HCT116 (cell line): ENCODE measurements at regions not wholly inside any gene's neighbourhood (a gene's known extent, or its start where the extent isn't known, plus 50 kb on each side); places are given as distances from the start of the nearest gene placed in this dataset.

Experiments used
- ATAC-seq: fragments of 200-7000 bp; cut with Tn5 transposase; 2 replicates; pipeline ENCODE4 v1.9.1; 2020; ENCODE audit warnings: mild to moderate bottlenecking, moderate library complexity
- BruUV-seq: library from RNA; stranded (reverse); fragments of 400-500 nt; replicated peaks from 2 replicates; lab custom pipeline; 2021; lab: Mats Ljungman, UMichigan
- CTCF ChIA-PET: fragments of 300-600 bp; sonication (Branson Sonifier 250); formaldehyde crosslinking; loops from one replicate; lab custom pipeline; 2021; ENCODE audit warnings: antibody characterized with exemption; lab: Charles Lee
- POLR2A ChIA-PET: fragments of 300-600, 350-600 bp; sonication (Branson Sonifier 250); formaldehyde crosslinking; loops from one replicate; lab custom pipeline; 2021; ENCODE audit warnings: antibody characterized with exemption; lab: Charles Lee
- RAD21 ChIA-PET, 2 experiments: fragments of 300-600 bp; sonication (Branson Sonifier 250); formaldehyde crosslinking; loops; one replicate each; lab custom pipeline; 2023; ENCODE audit warnings: low total read pairs in 2 of 2; ENCODE audit not compliant: uncharacterized antibody in 2 of 2, unreplicated experiment in 2 of 2, low non-redundant PET in 1 of 2; lab: Charles Lee
- DNase-seq: peaks from one replicate; pipeline ENCODE4 v3.0.0-alpha.2; 2010; ENCODE audit warnings: low read depth, low spot score
- H2AFZ ChIP-seq: fragments of 200-600 bp; shearing (Covaris generic), sonication (generic); 2 replicates; pipeline ENCODE4 v1.6.1; 2017; ENCODE audit warnings: low read depth, mixed run types, mixed read lengths, antibody characterized with exemption, low read length; ENCODE audit not compliant: poor library complexity, severe bottlenecking
- H3K27ac ChIP-seq: 2 replicates; pipeline ENCODE4 v1.5.1; 2012; ENCODE audit warnings: low read depth, low read length
- H3K27me3 ChIP-seq: fragments of 200-600 bp; sonication (generic); 2 replicates; pipeline ENCODE4 v1.6.1; 2016; ENCODE audit warnings: mixed run types, low read length, mixed read lengths; ENCODE audit not compliant: insufficient read depth
- H3K36me3 ChIP-seq, 2 experiments: fragments of 200-500 bp in 1 of 2; fragments of 200-600 bp in 1 of 2; sonication (Bioruptor generic) in 1 of 2; sonication (generic) in 1 of 2; 2 replicates each; pipeline versions ENCODE4 v1.5.1 to v1.6.1; 2014 to 2016; ENCODE audit warnings: low read length in 2 of 2, inconsistent platforms in 1 of 2, mixed read lengths in 1 of 2, mixed run types in 1 of 2; ENCODE audit not compliant: insufficient read depth in 2 of 2, control insufficient read depth in 1 of 2
- H3K4me1 ChIP-seq, 2 experiments: fragments of 200-600 bp in 1 of 2; sonication (generic) in 1 of 2; 2 replicates each; pipeline versions ENCODE4 v1.5.1 to v1.6.1; 2012 to 2017; ENCODE audit warnings: low read length in 2 of 2, inconsistent platforms in 1 of 2, mild to moderate bottlenecking in 1 of 2, mixed read lengths in 1 of 2, mixed run types in 1 of 2, moderate library complexity in 1 of 2; ENCODE audit not compliant: insufficient read depth in 2 of 2, control insufficient read depth in 1 of 2
- H3K4me2 ChIP-seq: fragments of 200-600 bp; sonication (generic); 2 replicates; pipeline ENCODE4 v1.6.1; 2017; ENCODE audit warnings: mixed run types, low read length, mixed read lengths
- H3K4me3 ChIP-seq, 2 experiments: fragments of 200-600 bp in 1 of 2; sonication (generic) in 1 of 2; replicated peaks in 1 of 2; 2 replicates each; pipeline ENCODE4 v1.5.1; 2011 to 2016; ENCODE audit warnings: low read length in 2 of 2, control low read depth in 1 of 2, low read depth in 1 of 2, mild to moderate bottlenecking in 1 of 2, mixed read lengths in 1 of 2, mixed run types in 1 of 2
- H3K79me2 ChIP-seq: fragments of 200-600 bp; sonication (generic); 2 replicates; pipeline ENCODE4 v1.6.1; 2017; ENCODE audit warnings: mild to moderate bottlenecking, mixed run types, low read length, moderate library complexity, mixed read lengths; ENCODE audit not compliant: insufficient read depth
- H3K9ac ChIP-seq: fragments of 200-600 bp; sonication (generic); 2 replicates; pipeline ENCODE4 v1.6.1; 2016; ENCODE audit warnings: low read length, mixed read lengths
- H3K9me2 ChIP-seq: fragments of 200-600 bp; sonication (generic), shearing (Covaris generic); 2 replicates; pipeline ENCODE4 v1.6.1; 2017; ENCODE audit warnings: mixed run types, mild to moderate bottlenecking, moderate library complexity; ENCODE audit not compliant: insufficient read depth
- H3K9me3 ChIP-seq, 2 experiments: fragments of 200-500 bp in 1 of 2; fragments of 200-600 bp in 1 of 2; sonication (Bioruptor generic) in 1 of 2; sonication (generic) in 1 of 2; 2 replicates each; pipeline ENCODE4 v1.6.1; 2014 to 2017; ENCODE audit warnings: low read length in 2 of 2, mixed read lengths in 2 of 2, inconsistent platforms in 1 of 2, low read depth in 1 of 2, mild to moderate bottlenecking in 1 of 2, mixed run types in 1 of 2, moderate library complexity in 1 of 2; ENCODE audit not compliant: control insufficient read depth in 1 of 2, insufficient read depth in 1 of 2
- H4K20me1 ChIP-seq: fragments of 200-600 bp; sonication (generic), shearing (Covaris generic); 2 replicates; pipeline ENCODE4 v1.6.1; 2017; ENCODE audit warnings: mixed run types, mild to moderate bottlenecking, moderate library complexity; ENCODE audit not compliant: insufficient read depth
- CEBPB ChIP-seq: IDR thresholded peaks from 2 replicates; pipeline ENCODE4 v1.6.1; 2012; ENCODE audit warnings: low read depth
- EGR1 ChIP-seq: IDR thresholded peaks from 2 replicates; pipeline ENCODE4 v1.6.1; 2012; ENCODE audit warnings: low read depth
- ELF1 ChIP-seq: IDR thresholded peaks from 2 replicates; pipeline ENCODE4 v1.6.1; 2012; ENCODE audit warnings: low read depth, borderline replicate concordance
- EZH2 ChIP-seq: fragments of 200-600 bp; sonication (generic); IDR thresholded peaks from 2 replicates; pipeline ENCODE4 v1.6.1; 2017; ENCODE audit warnings: antibody characterized with exemption, mixed run types
- EZH2phosphoT487 ChIP-seq: fragments of 200-600 bp; IDR thresholded peaks from 2 replicates; pipeline ENCODE4 v1.6.1; 2018; ENCODE audit warnings: antibody characterized with exemption, borderline replicate concordance
- JUND ChIP-seq: IDR thresholded peaks from 2 replicates; pipeline ENCODE4 v1.6.1; 2012
- POLR2AphosphoS5 ChIP-seq: IDR thresholded peaks from 2 replicates; pipeline ENCODE4 v1.6.1; 2011; ENCODE audit warnings: mild to moderate bottlenecking, low read depth, low read length, moderate library complexity
- RAD21 ChIP-seq: IDR thresholded peaks from 2 replicates; pipeline ENCODE4 v1.6.1; 2012; ENCODE audit warnings: low read depth, mild to moderate bottlenecking
- SIN3A ChIP-seq: IDR thresholded peaks from 2 replicates; pipeline ENCODE4 v1.6.1; 2012; ENCODE audit warnings: low read depth
- SRF ChIP-seq: IDR thresholded peaks from 2 replicates; pipeline ENCODE4 v1.6.1; 2012; ENCODE audit warnings: low read depth
- TCF7L2 ChIP-seq: IDR thresholded peaks from 2 replicates; pipeline ENCODE4 v1.7.0; 2011; ENCODE audit warnings: borderline replicate concordance, inconsistent platforms; ENCODE audit not compliant: insufficient read depth, insufficient read length; ENCODE audit errors: extremely low read depth
- YY1 ChIP-seq: IDR thresholded peaks from 2 replicates; pipeline ENCODE4 v1.6.1; 2011; ENCODE audit warnings: low read length, low read depth, moderate library complexity, mild to moderate bottlenecking; ENCODE audit not compliant: insufficient replicate concordance; ENCODE audit errors: extremely low read depth
- ZFX ChIP-seq: fragments of 450-650 bp; IDR thresholded peaks from 2 replicates; pipeline ENCODE4 v1.6.1; 2017
- ZNF274 ChIP-seq: fragments of 200-500 bp; sonication (Bioruptor generic); IDR thresholded peaks from 2 replicates; pipeline ENCODE4 v1.6.1; 2014; ENCODE audit warnings: mild to moderate bottlenecking, low read depth, low read length, inconsistent platforms
- intact Hi-C: fragments of 100-400 bp; cut with micrococcal nuclease; formaldehyde crosslinking; loops from 2 replicates; pipeline ENCODE4 v1.10.0; 2022
- TF ChIP-seq, protein P1 (sequence below): IDR thresholded peaks from 2 replicates; pipeline ENCODE4 v1.6.1; 2011; ENCODE audit warnings: mild to moderate bottlenecking, low read length, moderate library complexity; ENCODE audit not compliant: insufficient replicate concordance; ENCODE audit errors: extremely low read depth
- TF ChIP-seq, protein P2 (sequence below): IDR thresholded peaks from 2 replicates; pipeline ENCODE4 v1.6.1; 2012; ENCODE audit warnings: low read depth
- TF ChIP-seq, protein P3 (sequence below), 3 experiments: fragments of 200-600 bp in 1 of 3; sonication (generic) in 1 of 3; IDR thresholded peaks in 2 of 3; conservative IDR thresholded peaks in 1 of 3; 2 replicates each; pipeline ENCODE4 v1.5.1; 2012 to 2017; ENCODE audit warnings: low read depth in 2 of 3, low read length in 2 of 3, antibody characterized with exemption in 1 of 3, borderline replicate concordance in 1 of 3, control low read depth in 1 of 3, mild to moderate bottlenecking in 1 of 3, mixed read lengths in 1 of 3, mixed run types in 1 of 3, moderate library complexity in 1 of 3; ENCODE audit not compliant: insufficient read depth in 1 of 3

GRCh38 chr9:38192731-38193265 is 123.8 kb upstream of the SHB start:
- intact Hi-C loops = no loop called here
- no peaks in the 10 kb centered on the region for H3K27me3 ChIP-seq
- TF ChIP-seq EZH2 = no peak
- no peak for TF ChIP-seq JUND
- no peak for TF ChIP-seq ZFX
- no peak for TF ChIP-seq ELF1
- no peak for TF ChIP-seq SRF
- TF ChIP-seq, protein P1, sequence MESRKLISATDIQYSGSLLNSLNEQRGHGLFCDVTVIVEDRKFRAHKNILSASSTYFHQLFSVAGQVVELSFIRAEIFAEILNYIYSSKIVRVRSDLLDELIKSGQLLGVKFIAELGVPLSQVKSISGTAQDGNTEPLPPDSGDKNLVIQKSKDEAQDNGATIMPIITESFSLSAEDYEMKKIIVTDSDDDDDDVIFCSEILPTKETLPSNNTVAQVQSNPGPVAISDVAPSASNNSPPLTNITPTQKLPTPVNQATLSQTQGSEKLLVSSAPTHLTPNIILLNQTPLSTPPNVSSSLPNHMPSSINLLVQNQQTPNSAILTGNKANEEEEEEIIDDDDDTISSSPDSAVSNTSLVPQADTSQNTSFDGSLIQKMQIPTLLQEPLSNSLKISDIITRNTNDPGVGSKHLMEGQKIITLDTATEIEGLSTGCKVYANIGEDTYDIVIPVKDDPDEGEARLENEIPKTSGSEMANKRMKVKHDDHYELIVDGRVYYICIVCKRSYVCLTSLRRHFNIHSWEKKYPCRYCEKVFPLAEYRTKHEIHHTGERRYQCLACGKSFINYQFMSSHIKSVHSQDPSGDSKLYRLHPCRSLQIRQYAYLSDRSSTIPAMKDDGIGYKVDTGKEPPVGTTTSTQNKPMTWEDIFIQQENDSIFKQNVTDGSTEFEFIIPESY = no peak
- TF ChIP-seq, protein P2, sequence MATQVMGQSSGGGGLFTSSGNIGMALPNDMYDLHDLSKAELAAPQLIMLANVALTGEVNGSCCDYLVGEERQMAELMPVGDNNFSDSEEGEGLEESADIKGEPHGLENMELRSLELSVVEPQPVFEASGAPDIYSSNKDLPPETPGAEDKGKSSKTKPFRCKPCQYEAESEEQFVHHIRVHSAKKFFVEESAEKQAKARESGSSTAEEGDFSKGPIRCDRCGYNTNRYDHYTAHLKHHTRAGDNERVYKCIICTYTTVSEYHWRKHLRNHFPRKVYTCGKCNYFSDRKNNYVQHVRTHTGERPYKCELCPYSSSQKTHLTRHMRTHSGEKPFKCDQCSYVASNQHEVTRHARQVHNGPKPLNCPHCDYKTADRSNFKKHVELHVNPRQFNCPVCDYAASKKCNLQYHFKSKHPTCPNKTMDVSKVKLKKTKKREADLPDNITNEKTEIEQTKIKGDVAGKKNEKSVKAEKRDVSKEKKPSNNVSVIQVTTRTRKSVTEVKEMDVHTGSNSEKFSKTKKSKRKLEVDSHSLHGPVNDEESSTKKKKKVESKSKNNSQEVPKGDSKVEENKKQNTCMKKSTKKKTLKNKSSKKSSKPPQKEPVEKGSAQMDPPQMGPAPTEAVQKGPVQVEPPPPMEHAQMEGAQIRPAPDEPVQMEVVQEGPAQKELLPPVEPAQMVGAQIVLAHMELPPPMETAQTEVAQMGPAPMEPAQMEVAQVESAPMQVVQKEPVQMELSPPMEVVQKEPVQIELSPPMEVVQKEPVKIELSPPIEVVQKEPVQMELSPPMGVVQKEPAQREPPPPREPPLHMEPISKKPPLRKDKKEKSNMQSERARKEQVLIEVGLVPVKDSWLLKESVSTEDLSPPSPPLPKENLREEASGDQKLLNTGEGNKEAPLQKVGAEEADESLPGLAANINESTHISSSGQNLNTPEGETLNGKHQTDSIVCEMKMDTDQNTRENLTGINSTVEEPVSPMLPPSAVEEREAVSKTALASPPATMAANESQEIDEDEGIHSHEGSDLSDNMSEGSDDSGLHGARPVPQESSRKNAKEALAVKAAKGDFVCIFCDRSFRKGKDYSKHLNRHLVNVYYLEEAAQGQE = no peak
- TF ChIP-seq, protein P3, sequence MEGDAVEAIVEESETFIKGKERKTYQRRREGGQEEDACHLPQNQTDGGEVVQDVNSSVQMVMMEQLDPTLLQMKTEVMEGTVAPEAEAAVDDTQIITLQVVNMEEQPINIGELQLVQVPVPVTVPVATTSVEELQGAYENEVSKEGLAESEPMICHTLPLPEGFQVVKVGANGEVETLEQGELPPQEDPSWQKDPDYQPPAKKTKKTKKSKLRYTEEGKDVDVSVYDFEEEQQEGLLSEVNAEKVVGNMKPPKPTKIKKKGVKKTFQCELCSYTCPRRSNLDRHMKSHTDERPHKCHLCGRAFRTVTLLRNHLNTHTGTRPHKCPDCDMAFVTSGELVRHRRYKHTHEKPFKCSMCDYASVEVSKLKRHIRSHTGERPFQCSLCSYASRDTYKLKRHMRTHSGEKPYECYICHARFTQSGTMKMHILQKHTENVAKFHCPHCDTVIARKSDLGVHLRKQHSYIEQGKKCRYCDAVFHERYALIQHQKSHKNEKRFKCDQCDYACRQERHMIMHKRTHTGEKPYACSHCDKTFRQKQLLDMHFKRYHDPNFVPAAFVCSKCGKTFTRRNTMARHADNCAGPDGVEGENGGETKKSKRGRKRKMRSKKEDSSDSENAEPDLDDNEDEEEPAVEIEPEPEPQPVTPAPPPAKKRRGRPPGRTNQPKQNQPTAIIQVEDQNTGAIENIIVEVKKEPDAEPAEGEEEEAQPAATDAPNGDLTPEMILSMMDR (IDR thresholded peaks at IDR 0.05 in 2 of 3, conservative IDR thresholded peaks at IDR 0.05 in 1 of 3; ENCODE audit: borderline replicate concordance in 1 of 3, insufficient read depth in 1 of 3, low read depth in 2 of 3, low read length in 2 of 3) = no peak
- TF ChIP-seq TCF7L2 = no peak
- TF ChIP-seq SIN3A = no peak
- TF ChIP-seq YY1 = no peak
- TF ChIP-seq POLR2AphosphoS5 = no peak
- TF ChIP-seq RAD21 = no peak
- TF ChIP-seq CEBPB = no peak
- TF ChIP-seq EGR1 = no peak
- no peak for TF ChIP-seq ZNF274
- TF ChIP-seq EZH2phosphoT487 = no peak
- ATAC-seq = no peak
- ChIA-PET RAD21 (no interaction called here), CTCF (no interaction called here), POLR2A (no interaction called here)
- no peaks in the 10 kb centered on the region for H3K9me2 ChIP-seq
- H3K27ac ChIP-seq = no peak overlapping the region
- no peak overlapping the region for H2AFZ ChIP-seq
- DNase-seq = no peak
- no peaks in the 10 kb centered on the region for H3K79me2 ChIP-seq
- H4K20me1 ChIP-seq = no peaks in the 10 kb centered on the region
- H3K36me3 ChIP-seq = no peaks in the 10 kb centered on the region
- no peak overlapping the region for H3K4me3 ChIP-seq
- no TSS peak for BruUV-seq
- H3K9me3 ChIP-seq = no peaks in the 10 kb centered on the region
- no peaks in the 10 kb centered on the region for H3K4me1 ChIP-seq
- H3K4me2 ChIP-seq = no peak overlapping the region
- no peak overlapping the region for H3K9ac ChIP-seq
